NCI-H2081 (cell line): ENCODE measurements at regions not wholly inside any gene's neighbourhood (a gene's known extent, or its start where the extent isn't known, plus 50 kb on each side); places are given as distances from the start of the nearest gene placed in this dataset.

Source experiments
- DNase-seq, 2 experiments: peaks; one replicate each; lab custom pipeline; 2025; lab: John Stamatoyannopoulos, UW

GRCh38 chr12:17809206-17809605, 280.8 kb downstream of the RERGL start:
- DNase-seq, result no peak

- no peak for DNase-seq
Observed at GRCh38 chr12:17802657-17803641, 287.0 kb downstream of the RERGL start.

GRCh38 chr12:17793854-17794253, 296.1 kb downstream of the RERGL start:
- DNase-seq, result no peak

- DNase-seq, result no peak
Observed at GRCh38 chr12:17778242-17778641, 311.8 kb downstream of the RERGL start.

- DNase-seq, result no peak
Observed at GRCh38 chr12:17763366-17763765, 326.6 kb downstream of the RERGL start.

- DNase-seq, result no peak
Observed at GRCh38 chr12:17759982-17760381, 330.0 kb downstream of the RERGL start.
